ENCODE measurements at regions not wholly inside any gene's neighbourhood (a gene's known extent, or its start where the extent isn't known, plus 50 kb on each side); places are given as distances from the start of the nearest gene placed in this dataset.

- TF ChIP-seq CTCF (IDR thresholded peaks at IDR 0.05) = no peak
- no peak for TF ChIP-seq POLR2A (IDR thresholded peaks at IDR 0.05)
Observed at GRCh38 chr4:13262816-13263215, 221.3 kb downstream of the RAB28 start.
